Neural progenitor cell (in vitro differentiated cells): ENCODE measurements at regions not wholly inside any gene's neighbourhood (a gene's known extent, or its start where the extent isn't known, plus 50 kb on each side); places are given as distances from the start of the nearest gene placed in this dataset.
"Not testable (repeated sequence)": the region's sequence is repeated elsewhere in the genome, so short reads cannot be mapped to it uniquely, and the experiment has no call there.

Experiments
- DNase-seq: peaks from one replicate; pipeline ENCODE4 v3.0.0-alpha.2; 2016; ENCODE audit warnings: low spot score
- H2AFZ ChIP-seq: fragments of 200-600 bp; sonication (generic); replicated peaks from 2 replicates; pipeline ENCODE4 v1.6.1; 2016; ENCODE audit warnings: antibody characterized with exemption
- H3F3A ChIP-seq: fragments of 200-600 bp; sonication (generic); 2 replicates; pipeline ENCODE4 v1.6.1; 2016; ENCODE audit warnings: antibody characterized with exemption, low read depth
- H3K27ac ChIP-seq: fragments of 200-600 bp; sonication (generic); 2 replicates; pipeline ENCODE4 v1.5.1; 2016; ENCODE audit warnings: mild to moderate bottlenecking
- H3K27me3 ChIP-seq: fragments of 200-600 bp; sonication (generic); 2 replicates; pipeline ENCODE4 v1.6.1; 2016; ENCODE audit warnings: mild to moderate bottlenecking, moderate library complexity
- H3K36me3 ChIP-seq: fragments of 200-600 bp; sonication (generic); 2 replicates; pipeline ENCODE4 v1.5.1; 2016
- H3K4me1 ChIP-seq: fragments of 200-600 bp; sonication (generic); 2 replicates; pipeline ENCODE4 v1.6.1; 2016; ENCODE audit warnings: mixed run types
- H3K4me2 ChIP-seq: fragments of 200-600 bp; sonication (generic); 2 replicates; pipeline ENCODE4 v1.6.1; 2016
- H3K4me3 ChIP-seq: fragments of 200-600 bp; sonication (generic); 2 replicates; pipeline ENCODE4 v1.5.1; 2016
- H3K79me2 ChIP-seq: fragments of 200-600 bp; sonication (generic); 2 replicates; pipeline ENCODE4 v1.6.1; 2016; ENCODE audit warnings: low read depth
- H3K9ac ChIP-seq: fragments of 200-600 bp; sonication (generic); 2 replicates; pipeline ENCODE4 v1.6.1; 2016
- H3K9me3 ChIP-seq: fragments of 200-600 bp; sonication (generic); 2 replicates; pipeline ENCODE4 v1.5.1; 2016; ENCODE audit warnings: low read depth
- H4K20me1 ChIP-seq: fragments of 200-600 bp; sonication (generic); 2 replicates; pipeline ENCODE4 v1.6.1; 2016; ENCODE audit warnings: low read depth
- H3K27ac Mint-ChIP-seq: 3 replicates; pipeline ENCODE4 v1.8.0; 2021; ENCODE audit warnings: mixed read lengths
- H3K27me3 Mint-ChIP-seq: 2 replicates; pipeline ENCODE4 v1.8.0; 2022; ENCODE audit warnings: low read depth, mild to moderate bottlenecking, inconsistent platforms, moderate library complexity, mixed read lengths; ENCODE audit not compliant: insufficient read depth
- H3K36me3 Mint-ChIP-seq: 3 replicates; pipeline ENCODE4 v1.8.0; 2021; ENCODE audit warnings: mixed read lengths
- H3K4me1 Mint-ChIP-seq: 3 replicates; pipeline ENCODE4 v1.8.0; 2021; ENCODE audit warnings: mixed read lengths
- H3K4me3 Mint-ChIP-seq: 3 replicates; pipeline ENCODE4 v1.8.0; 2021; ENCODE audit warnings: mild to moderate bottlenecking, moderate library complexity, mixed read lengths
- H3K9me3 Mint-ChIP-seq: 3 replicates; pipeline ENCODE4 v1.8.0; 2020; ENCODE audit warnings: mixed read lengths
- EZH2 ChIP-seq: fragments of 200-600 bp; sonication (generic); IDR thresholded peaks from 2 replicates; pipeline ENCODE4 v1.6.1; 2017; ENCODE audit warnings: antibody characterized with exemption, mild to moderate bottlenecking, moderate library complexity
- EZH2phosphoT487 ChIP-seq: fragments of 200-600 bp; sonication (generic); IDR thresholded peaks from 2 replicates; pipeline ENCODE4 v1.6.1; 2017; ENCODE audit warnings: antibody characterized with exemption
- TF ChIP-seq, protein P1 (sequence below): fragments of 200-600 bp; sonication (generic); IDR thresholded peaks from 2 replicates; pipeline ENCODE4 v1.5.1; 2017; ENCODE audit warnings: antibody characterized with exemption, mild to moderate bottlenecking

DNA sequence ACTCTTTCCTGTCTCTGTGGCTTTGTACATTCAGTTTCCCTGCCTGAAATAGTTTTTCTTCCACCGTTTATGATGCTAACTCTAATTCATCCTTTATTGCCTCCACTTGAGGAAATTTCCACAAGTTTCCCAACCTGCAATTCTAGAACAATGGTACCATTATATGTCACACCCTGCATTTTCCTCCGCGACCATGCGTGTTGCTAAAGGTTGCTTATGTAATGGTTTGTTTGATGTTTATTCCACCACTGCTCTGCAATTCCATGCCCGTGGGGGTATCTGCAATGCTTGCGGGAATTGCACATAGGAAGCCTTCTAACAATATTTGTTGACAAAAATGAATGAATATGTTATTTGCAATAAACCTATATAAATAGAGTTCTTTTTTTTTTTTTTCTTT is 69.5 kb upstream of the ST8SIA6 start:
- no peak overlapping the region for H2AFZ ChIP-seq
- no peak overlapping the region for H3K27ac Mint-ChIP-seq
- H3K27ac ChIP-seq: no peak overlapping the region
- no peaks in the 10 kb centered on the region for H3K36me3 ChIP-seq
- H4K20me1 ChIP-seq: no peaks in the 10 kb centered on the region
- no peaks in the 10 kb centered on the region for H3K27me3 ChIP-seq
- no peaks in the 10 kb centered on the region for H3F3A ChIP-seq
- H3K36me3 Mint-ChIP-seq: no peaks in the 10 kb centered on the region
- DNase-seq: no peak
- no peaks in the 10 kb centered on the region for H3K79me2 ChIP-seq
- no peak overlapping the region for H3K4me3 Mint-ChIP-seq
- H3K4me1 Mint-ChIP-seq: peaks cover 4% of the 10 kb centered on the region
- H3K9ac ChIP-seq: no peak overlapping the region
- H3K4me2 ChIP-seq: no peak overlapping the region
- no peak overlapping the region for H3K4me3 ChIP-seq
- H3K27me3 Mint-ChIP-seq: no peaks in the 10 kb centered on the region
- no peaks in the 10 kb centered on the region for H3K9me3 ChIP-seq
- TF ChIP-seq EZH2 (no peak), EZH2phosphoT487 (no peak)
- TF ChIP-seq, protein P1, sequence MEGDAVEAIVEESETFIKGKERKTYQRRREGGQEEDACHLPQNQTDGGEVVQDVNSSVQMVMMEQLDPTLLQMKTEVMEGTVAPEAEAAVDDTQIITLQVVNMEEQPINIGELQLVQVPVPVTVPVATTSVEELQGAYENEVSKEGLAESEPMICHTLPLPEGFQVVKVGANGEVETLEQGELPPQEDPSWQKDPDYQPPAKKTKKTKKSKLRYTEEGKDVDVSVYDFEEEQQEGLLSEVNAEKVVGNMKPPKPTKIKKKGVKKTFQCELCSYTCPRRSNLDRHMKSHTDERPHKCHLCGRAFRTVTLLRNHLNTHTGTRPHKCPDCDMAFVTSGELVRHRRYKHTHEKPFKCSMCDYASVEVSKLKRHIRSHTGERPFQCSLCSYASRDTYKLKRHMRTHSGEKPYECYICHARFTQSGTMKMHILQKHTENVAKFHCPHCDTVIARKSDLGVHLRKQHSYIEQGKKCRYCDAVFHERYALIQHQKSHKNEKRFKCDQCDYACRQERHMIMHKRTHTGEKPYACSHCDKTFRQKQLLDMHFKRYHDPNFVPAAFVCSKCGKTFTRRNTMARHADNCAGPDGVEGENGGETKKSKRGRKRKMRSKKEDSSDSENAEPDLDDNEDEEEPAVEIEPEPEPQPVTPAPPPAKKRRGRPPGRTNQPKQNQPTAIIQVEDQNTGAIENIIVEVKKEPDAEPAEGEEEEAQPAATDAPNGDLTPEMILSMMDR: no peak
- H3K4me1 ChIP-seq: no peaks in the 10 kb centered on the region
- H3K9me3 Mint-ChIP-seq: no peaks in the 10 kb centered on the region

DNA sequence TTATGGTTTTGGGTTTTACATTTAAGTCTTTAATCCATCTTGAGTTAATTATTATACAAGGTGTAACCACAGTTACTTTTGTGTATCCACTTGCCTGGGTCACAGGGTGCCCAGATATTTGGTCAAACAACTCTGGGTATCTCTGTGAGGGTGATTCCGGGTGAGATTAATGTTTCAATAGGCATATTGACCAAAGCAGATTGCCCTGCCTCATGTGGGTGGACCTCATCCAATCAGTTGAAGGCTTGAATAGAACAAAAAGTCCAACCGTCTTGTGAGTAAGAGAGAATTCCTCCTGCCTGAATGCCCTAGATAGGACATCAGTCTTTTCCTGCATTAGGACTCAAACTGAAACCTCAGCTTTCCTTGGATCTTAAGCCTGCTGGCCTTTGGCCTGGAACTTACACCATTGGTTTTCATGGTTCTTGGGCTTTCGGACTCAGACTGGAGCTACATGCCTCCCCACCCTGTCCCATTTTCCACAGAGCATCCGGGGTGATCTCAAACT is 68.9 kb upstream of the ST8SIA6 start:
- Mint-ChIP-seq H3K9me3 (no peaks in the 10 kb centered on the region), H3K4me3 (no peak overlapping the region), H3K36me3 (no peaks in the 10 kb centered on the region), H3K27me3 (no peaks in the 10 kb centered on the region), H3K4me1 (peaks cover 4% of the 10 kb centered on the region), H3K27ac (no peak overlapping the region)
- Histone ChIP-seq H2AFZ (no peak overlapping the region), H3K4me2 (no peak overlapping the region), H3K4me1 (no peaks in the 10 kb centered on the region), H4K20me1 (no peaks in the 10 kb centered on the region), H3K36me3 (no peaks in the 10 kb centered on the region), H3K9ac (no peak overlapping the region), H3K27me3 (no peaks in the 10 kb centered on the region), H3K27ac (no peak overlapping the region), H3K79me2 (no peaks in the 10 kb centered on the region), H3F3A (no peaks in the 10 kb centered on the region), H3K9me3 (no peaks in the 10 kb centered on the region), H3K4me3 (no peak overlapping the region)
- TF ChIP-seq, protein P1: no peak
- no peak for TF ChIP-seq EZH2
- no peak for TF ChIP-seq EZH2phosphoT487
- no peak for DNase-seq

DNA sequence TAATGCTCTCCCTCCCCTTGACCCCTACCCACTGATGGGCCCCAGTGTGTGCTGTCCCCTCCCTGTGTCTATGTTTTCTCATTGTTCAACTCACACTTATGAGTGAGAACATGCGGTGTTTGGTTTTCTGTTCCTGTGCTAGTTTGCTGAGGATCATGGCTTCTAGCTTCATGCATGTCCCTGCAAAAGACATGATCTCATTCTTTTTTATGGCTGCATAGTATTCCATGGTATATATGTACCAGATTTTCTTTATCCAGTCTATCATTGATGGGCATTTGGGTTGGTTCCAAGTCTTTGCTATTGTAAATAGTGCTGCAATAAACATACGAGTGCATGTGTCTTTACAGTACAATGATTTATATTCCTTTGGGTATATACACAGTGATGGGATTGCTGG is 67.9 kb upstream of the ST8SIA6 start:
- H3K4me2 ChIP-seq, H4K20me1 ChIP-seq, H3K27me3 Mint-ChIP-seq, H3K79me2 ChIP-seq, H3K36me3 Mint-ChIP-seq, H3K27ac ChIP-seq, H3K36me3 ChIP-seq, H3K27me3 ChIP-seq, H3K27ac Mint-ChIP-seq, DNase-seq, H3K4me1 ChIP-seq, H3F3A ChIP-seq, H3K4me1 Mint-ChIP-seq, H3K4me3 ChIP-seq, H2AFZ ChIP-seq, H3K9ac ChIP-seq, H3K9me3 ChIP-seq, H3K4me3 Mint-ChIP-seq, H3K9me3 Mint-ChIP-seq: not testable (repeated sequence)

DNA sequence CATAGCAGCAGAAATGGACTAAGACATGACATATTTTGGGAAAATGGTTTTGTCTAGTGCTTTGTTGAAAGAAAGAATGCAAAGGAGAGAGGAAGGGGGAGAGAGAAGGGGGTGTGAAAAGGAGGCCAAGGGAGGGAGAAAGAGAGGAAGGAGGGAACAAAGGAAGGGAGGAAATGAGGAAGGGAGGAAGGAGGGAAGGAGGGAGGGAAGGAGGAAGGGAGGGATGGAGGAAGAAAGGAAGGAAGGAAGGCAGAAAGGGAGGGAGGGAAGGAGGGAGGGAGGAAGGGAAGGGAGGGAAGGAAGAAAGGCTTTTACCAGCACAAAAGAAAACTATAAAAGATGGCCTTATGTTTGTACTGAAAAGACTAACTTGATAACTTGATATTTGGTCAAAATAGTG is 65.1 kb upstream of the ST8SIA6 start:
- H3K27ac ChIP-seq: no peak overlapping the region
- H3K27ac Mint-ChIP-seq: no peak overlapping the region

More for the DNA sequence above, 65.1 kb upstream of the ST8SIA6 start:
- H4K20me1 ChIP-seq: no peaks in the 10 kb centered on the region
- no peak overlapping the region for H3K4me3 ChIP-seq
- H3F3A ChIP-seq: no peaks in the 10 kb centered on the region
- Mint-ChIP-seq H3K4me1 (no peaks in the 10 kb centered on the region), H3K9me3 (peaks cover 3% of the 10 kb centered on the region), H3K27me3 (peaks cover 4% of the 10 kb centered on the region), H3K4me3 (no peak overlapping the region), H3K36me3 (no peaks in the 10 kb centered on the region)
- H3K27me3 ChIP-seq: no peaks in the 10 kb centered on the region
- H3K79me2 ChIP-seq: no peaks in the 10 kb centered on the region
- no peak overlapping the region for H3K4me2 ChIP-seq
- no peaks in the 10 kb centered on the region for H3K4me1 ChIP-seq
- no peak overlapping the region for H3K9ac ChIP-seq
- no peaks in the 10 kb centered on the region for H3K36me3 ChIP-seq
- no peak for TF ChIP-seq EZH2phosphoT487
- TF ChIP-seq, protein P1: no peak
- no peak for TF ChIP-seq EZH2
- DNase-seq: no peak
- H2AFZ ChIP-seq: no peak overlapping the region
- no peaks in the 10 kb centered on the region for H3K9me3 ChIP-seq
